H9 (cell line): ENCODE measurements at regions not wholly inside any gene's neighbourhood (a gene's known extent, or its start where the extent isn't known, plus 50 kb on each side); places are given as distances from the start of the nearest gene placed in this dataset.

ENCODE experiments used
- DNase-seq: peaks from one replicate; pipeline ENCODE4 v3.0.0-alpha.2; 2017
- H2AFZ ChIP-seq: one replicate; pipeline ENCODE4 v1.6.1; 2013; ENCODE audit warnings: mild to moderate bottlenecking, low read length, control low read depth, moderate library complexity
- H2AK5ac ChIP-seq: 2 replicates; pipeline ENCODE4 v1.6.1; 2013; ENCODE audit warnings: low read length, control low read depth, mixed read lengths; ENCODE audit not compliant: insufficient read length
- H2BK120ac ChIP-seq: one replicate; pipeline ENCODE4 v1.6.1; 2013; ENCODE audit warnings: low read depth, mild to moderate bottlenecking, low read length, control low read depth, inconsistent platforms; ENCODE audit not compliant: poor library complexity, severe bottlenecking
- H2BK12ac ChIP-seq: 2 replicates; pipeline ENCODE4 v1.6.1; 2013; ENCODE audit warnings: low read length, control low read depth, mixed read lengths, low read depth; ENCODE audit not compliant: insufficient read length
- H2BK15ac ChIP-seq: 2 replicates; pipeline ENCODE4 v1.6.1; 2013; ENCODE audit warnings: low read depth, low read length, control low read depth
- H2BK20ac ChIP-seq: one replicate; pipeline ENCODE4 v1.6.1; 2013; ENCODE audit warnings: low read depth, mild to moderate bottlenecking, low read length, control low read depth, inconsistent platforms; ENCODE audit not compliant: poor library complexity, severe bottlenecking
- H2BK5ac ChIP-seq: 2 replicates; pipeline ENCODE4 v1.6.1; 2013; ENCODE audit warnings: low read length, control low read depth, mixed read lengths; ENCODE audit not compliant: insufficient read length
- H3K14ac ChIP-seq: 2 replicates; pipeline ENCODE4 v1.6.1; 2013; ENCODE audit warnings: low read length, control low read depth; ENCODE audit not compliant: insufficient read depth
- H3K18ac ChIP-seq: 2 replicates; pipeline ENCODE4 v1.6.1; 2013; ENCODE audit warnings: low read depth, mild to moderate bottlenecking, mixed read lengths, low read length, control low read depth; ENCODE audit not compliant: insufficient read length
- H3K23ac ChIP-seq: 2 replicates; pipeline ENCODE4 v1.6.1; 2013; ENCODE audit warnings: low read length, control low read depth, mixed read lengths, low read depth; ENCODE audit not compliant: insufficient read length
- H3K23me2 ChIP-seq: 2 replicates; pipeline ENCODE4 v1.6.1; 2013; ENCODE audit warnings: low read depth, mild to moderate bottlenecking, mixed read lengths, low read length, control low read depth; ENCODE audit not compliant: insufficient read length, poor library complexity, severe bottlenecking
- H3K27ac ChIP-seq: 2 replicates; pipeline ENCODE4 v1.5.1; 2013; ENCODE audit warnings: low read length, control low read depth, mixed read lengths, low read depth; ENCODE audit not compliant: insufficient read length
- H3K27me3 ChIP-seq: 2 replicates; pipeline ENCODE4 v1.6.1; 2013; ENCODE audit warnings: low read length, control low read depth, inconsistent platforms; ENCODE audit not compliant: insufficient read depth
- H3K4ac ChIP-seq: 2 replicates; pipeline ENCODE4 v1.6.1; 2013; ENCODE audit warnings: low read depth, mild to moderate bottlenecking, control low read depth, inconsistent platforms, low read length, moderate library complexity
- H3K4me1 ChIP-seq: 2 replicates; pipeline ENCODE4 v1.6.1; 2013; ENCODE audit warnings: low read length, control low read depth, inconsistent platforms; ENCODE audit not compliant: insufficient read depth
- H3K4me2 ChIP-seq: 2 replicates; pipeline ENCODE4 v1.6.1; 2013; ENCODE audit warnings: low read length, control low read depth, mixed read lengths; ENCODE audit not compliant: insufficient read length, insufficient read depth
- H3K56ac ChIP-seq: 2 replicates; pipeline ENCODE4 v1.6.1; 2013; ENCODE audit warnings: low read depth, mild to moderate bottlenecking, mixed read lengths, low read length, control low read depth; ENCODE audit not compliant: insufficient read length
- H3K79me1 ChIP-seq: 2 replicates; pipeline ENCODE4 v1.6.1; 2013; ENCODE audit warnings: low read depth, mild to moderate bottlenecking, moderate library complexity, low read length, control low read depth, inconsistent platforms; ENCODE audit not compliant: insufficient read depth, poor library complexity, severe bottlenecking
- H3K79me2 ChIP-seq: 2 replicates; pipeline ENCODE4 v1.6.1; 2013; ENCODE audit warnings: low read length, control low read depth, inconsistent platforms; ENCODE audit not compliant: insufficient read depth
- H3K9ac ChIP-seq: 2 replicates; pipeline ENCODE4 v1.6.1; 2013; ENCODE audit warnings: low read length, control low read depth, mixed read lengths; ENCODE audit not compliant: insufficient read length; ENCODE audit errors: extremely low read depth
- H3K9me3 ChIP-seq: one replicate; pipeline ENCODE4 v1.6.1; 2013; ENCODE audit warnings: low read depth, low read length, inconsistent platforms; ENCODE audit not compliant: control insufficient read depth
- H3T11ph ChIP-seq: one replicate; pipeline ENCODE4 v1.6.1; 2013; ENCODE audit warnings: mild to moderate bottlenecking, low read length, control low read depth, inconsistent platforms
- H4K20me1 ChIP-seq: one replicate; pipeline ENCODE4 v1.6.1; 2013; ENCODE audit not compliant: control insufficient read depth, insufficient read length, insufficient read depth
- H4K5ac ChIP-seq: 2 replicates; pipeline ENCODE4 v1.6.1; 2013; ENCODE audit warnings: low read depth, mild to moderate bottlenecking, mixed read lengths, low read length, control low read depth; ENCODE audit not compliant: insufficient read length
- H4K8ac ChIP-seq: replicated peaks from 2 replicates; pipeline ENCODE4 v1.6.1; 2013; ENCODE audit warnings: low read length, control low read depth, mixed read lengths, low read depth; ENCODE audit not compliant: insufficient read length
- H4K91ac ChIP-seq: 2 replicates; pipeline ENCODE4 v1.6.1; 2013; ENCODE audit warnings: low read depth, mild to moderate bottlenecking, moderate library complexity, mixed read lengths, low read length, control low read depth; ENCODE audit not compliant: insufficient read length
- H3K27ac Mint-ChIP-seq, 3 experiments: 2 replicates in 2 of 3; 3 replicates in 1 of 3; pipeline ENCODE4 v1.8.0; 2020 to 2021; ENCODE audit warnings: mixed read lengths in 3 of 3, mild to moderate bottlenecking in 1 of 3, moderate library complexity in 1 of 3
- H3K27me3 Mint-ChIP-seq: 2 replicates; pipeline ENCODE4 v1.8.0; 2021; ENCODE audit warnings: low read depth, mild to moderate bottlenecking, moderate library complexity, mixed read lengths
- H3K36me3 Mint-ChIP-seq, 3 experiments: 2 replicates in 2 of 3; 3 replicates in 1 of 3; pipeline ENCODE4 v1.8.0; 2020 to 2021; ENCODE audit warnings: low read depth in 3 of 3, mixed read lengths in 3 of 3; ENCODE audit not compliant: insufficient read depth in 1 of 3
- H3K4me1 Mint-ChIP-seq, 2 experiments: 2 replicates each; pipeline ENCODE4 v1.8.0; 2020; ENCODE audit warnings: mixed read lengths in 2 of 2
- H3K4me3 Mint-ChIP-seq, 2 experiments: 2 replicates in 1 of 2; 3 replicates in 1 of 2; pipeline ENCODE4 v1.8.0; 2020 to 2021; ENCODE audit warnings: mild to moderate bottlenecking in 2 of 2, mixed read lengths in 2 of 2, moderate library complexity in 1 of 2
- H3K9me3 Mint-ChIP-seq, 2 experiments: 2 replicates in 1 of 2; 3 replicates in 1 of 2; pipeline ENCODE4 v1.8.0; 2020; ENCODE audit warnings: mild to moderate bottlenecking in 2 of 2, mixed read lengths in 2 of 2, moderate library complexity in 1 of 2
- CTCF ChIP-seq: fragments of 200-600 bp; sonication (generic); conservative IDR thresholded peaks from 3 replicates; pipeline ENCODE4 v1.8.0; 2021; ENCODE audit warnings: antibody characterized with exemption, mild to moderate bottlenecking
- WGBS: extraction: QIAGEN DNeasy Blood & Tissue Kit; methylation state at CpG from one replicate; pipeline ENCODE4 v1.1.7; 2013; ENCODE audit warnings: missing lambda C conversion rate, low lambda C conversion rate, mixed read lengths; ENCODE audit not compliant: insufficient read length; ENCODE audit errors: extremely low coverage; 5-methylcytosine and 5-hydroxymethylcytosine counted together

DNA sequence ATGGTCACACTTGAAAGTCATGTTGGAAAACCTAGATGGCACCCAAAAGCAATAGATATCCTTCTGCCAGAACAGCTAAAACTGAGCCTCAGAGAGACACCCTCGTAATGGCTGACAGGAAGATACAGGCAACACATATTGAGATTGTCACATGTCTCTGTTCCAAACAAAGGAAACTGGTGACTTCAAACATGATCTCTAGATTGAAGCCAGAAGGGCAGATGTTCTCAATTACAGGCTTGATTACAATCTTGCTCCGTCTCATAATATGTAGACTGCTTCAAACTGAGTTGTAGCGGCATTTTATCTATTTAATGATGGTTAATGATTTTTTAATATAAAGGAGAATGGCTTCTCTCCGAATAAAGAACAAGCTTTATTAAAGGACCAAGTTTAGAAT is 774.3 kb downstream of the KCTD16 start:
- Histone ChIP-seq H3K23me2 (no peaks in the 10 kb centered on the region), H4K5ac (no peak overlapping the region), H4K91ac (no peak overlapping the region), H4K8ac (no peak overlapping the region), H3K9me3 (no peaks in the 10 kb centered on the region), H3K4me1 (no peaks in the 10 kb centered on the region), H3K27ac (no peak overlapping the region), H3K79me2 (no peaks in the 10 kb centered on the region), H3K27me3 (no peaks in the 10 kb centered on the region), H2AK5ac (no peak overlapping the region), H3K14ac (no peak overlapping the region), H3K79me1 (no peaks in the 10 kb centered on the region), H2BK5ac (no peak overlapping the region), H2BK120ac (no peak overlapping the region), H2BK20ac (no peak overlapping the region), H4K20me1 (no peaks in the 10 kb centered on the region), H2BK12ac (no peak overlapping the region), H2AFZ (no peak overlapping the region), H2BK15ac (no peak overlapping the region), H3K23ac (no peak overlapping the region), H3K4ac (no peak overlapping the region), H3K9ac (no peak overlapping the region), H3K18ac (no peak overlapping the region), H3K56ac (no peak overlapping the region), H3T11ph (no peak overlapping the region), H3K4me2 (no peak overlapping the region)
- Mint-ChIP-seq H3K4me3 (no peak overlapping the region), H3K36me3 (no peaks in the 10 kb centered on the region), H3K9me3 (no peaks in the 10 kb centered on the region), H3K27me3 (no peaks in the 10 kb centered on the region), H3K27ac (no peak overlapping the region), H3K4me1 (peaks cover 6% of the 10 kb centered on the region in 2 experiments)
- no peak for TF ChIP-seq CTCF
- WGBS, result no CpG with 5 or more reads among the region's 4 CpGs
- no peak for DNase-seq
